IMR-90 (cell line): ENCODE measurements at regions not wholly inside any gene's neighbourhood (a gene's known extent, or its start where the extent isn't known, plus 50 kb on each side); places are given as distances from the start of the nearest gene placed in this dataset.

Experiments used
- CEBPB ChIP-seq: IDR thresholded peaks from 2 replicates; pipeline ENCODE4 v1.6.1; 2012; ENCODE audit warnings: low read depth, low read length, improper control_type of control experiment
- POLR2A ChIP-seq: IDR thresholded peaks from 2 replicates; pipeline ENCODE4 v1.6.1; 2012; ENCODE audit warnings: mild to moderate bottlenecking, low read depth, low read length
- RFX5 ChIP-seq: IDR thresholded peaks from 2 replicates; pipeline ENCODE4 v1.8.0; 2012; ENCODE audit warnings: low read depth, mild to moderate bottlenecking, low read length, moderate library complexity
- SMC3 ChIP-seq: fragments of 150-350 bp; IDR thresholded peaks from 2 replicates; pipeline ENCODE4 v1.6.1; 2016; ENCODE audit warnings: low read depth, mild to moderate bottlenecking, antibody characterized with exemption, low read length, moderate library complexity
- TF ChIP-seq, protein P1 (sequence below): conservative IDR thresholded peaks from 2 replicates; pipeline ENCODE4 v1.5.1; 2012; ENCODE audit warnings: mild to moderate bottlenecking, low read depth, low read length, improper control_type of control experiment

DNA sequence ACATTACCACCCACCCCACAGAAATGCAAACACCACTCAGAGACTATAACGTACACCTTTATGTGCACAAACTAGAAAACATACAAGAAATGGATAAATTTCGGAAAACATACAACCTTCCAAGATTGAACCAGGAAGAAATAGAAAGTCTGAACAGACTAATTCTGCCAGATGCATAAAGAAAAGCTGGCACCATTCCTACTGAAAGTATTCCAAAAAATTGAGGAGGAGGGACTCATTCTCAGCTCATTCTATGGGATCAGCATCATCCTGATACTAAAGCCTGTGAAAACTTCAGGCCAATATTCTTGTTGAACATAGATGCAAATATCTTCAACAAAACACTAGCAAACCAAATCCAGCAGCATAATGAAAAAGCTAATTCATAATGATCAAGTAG, 115.1 kb upstream of the CD180 start:
- TF ChIP-seq, protein P1, sequence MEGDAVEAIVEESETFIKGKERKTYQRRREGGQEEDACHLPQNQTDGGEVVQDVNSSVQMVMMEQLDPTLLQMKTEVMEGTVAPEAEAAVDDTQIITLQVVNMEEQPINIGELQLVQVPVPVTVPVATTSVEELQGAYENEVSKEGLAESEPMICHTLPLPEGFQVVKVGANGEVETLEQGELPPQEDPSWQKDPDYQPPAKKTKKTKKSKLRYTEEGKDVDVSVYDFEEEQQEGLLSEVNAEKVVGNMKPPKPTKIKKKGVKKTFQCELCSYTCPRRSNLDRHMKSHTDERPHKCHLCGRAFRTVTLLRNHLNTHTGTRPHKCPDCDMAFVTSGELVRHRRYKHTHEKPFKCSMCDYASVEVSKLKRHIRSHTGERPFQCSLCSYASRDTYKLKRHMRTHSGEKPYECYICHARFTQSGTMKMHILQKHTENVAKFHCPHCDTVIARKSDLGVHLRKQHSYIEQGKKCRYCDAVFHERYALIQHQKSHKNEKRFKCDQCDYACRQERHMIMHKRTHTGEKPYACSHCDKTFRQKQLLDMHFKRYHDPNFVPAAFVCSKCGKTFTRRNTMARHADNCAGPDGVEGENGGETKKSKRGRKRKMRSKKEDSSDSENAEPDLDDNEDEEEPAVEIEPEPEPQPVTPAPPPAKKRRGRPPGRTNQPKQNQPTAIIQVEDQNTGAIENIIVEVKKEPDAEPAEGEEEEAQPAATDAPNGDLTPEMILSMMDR, result no peak
- TF ChIP-seq CEBPB, result no peak
- no peak for TF ChIP-seq SMC3
- TF ChIP-seq RFX5, result no peak
- no peak for TF ChIP-seq POLR2A
